ENCODE measurements at regions not wholly inside any gene's neighbourhood (a gene's known extent, or its start where the extent isn't known, plus 50 kb on each side); places are given as distances from the start of the nearest gene placed in this dataset.

DNA sequence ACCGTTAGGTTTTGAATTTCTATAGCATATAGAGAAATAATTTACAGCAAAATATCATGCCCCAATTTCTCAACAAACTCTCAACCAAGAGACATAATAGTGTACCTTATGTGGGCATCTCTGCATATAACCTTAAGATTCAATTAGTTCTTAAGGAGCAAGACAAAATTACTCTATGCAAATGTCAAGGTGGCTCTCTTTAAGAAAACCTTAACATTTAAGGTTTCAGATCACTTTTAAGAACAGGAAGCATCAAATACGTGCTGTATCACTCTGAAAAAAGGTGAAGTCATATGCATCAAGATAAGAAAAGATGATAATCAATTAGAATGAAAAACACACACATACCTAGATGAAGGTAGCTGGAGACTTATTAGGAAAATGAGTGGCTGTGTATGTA is 728.0 kb downstream of the FLRT2 start:
- no peaks in the 10 kb centered on the region for H3K4me1 ChIP-seq (ENCODE audit: insufficient read depth, low read length)
- no peaks in the 10 kb centered on the region for H3K36me3 ChIP-seq (ENCODE audit: insufficient read depth, low read length)
- H4K20me1 ChIP-seq (ENCODE audit: insufficient read depth, low read length): no peaks in the 10 kb centered on the region
- no peak overlapping the region for H3K4me2 ChIP-seq (ENCODE audit: insufficient read depth, low read length)
- no peaks in the 10 kb centered on the region for H3K79me2 ChIP-seq (ENCODE audit: insufficient read depth, low read length)
- no peak overlapping the region for H3K4me3 ChIP-seq (ENCODE audit: insufficient read depth, low read length)
- H3K27ac ChIP-seq (ENCODE audit: low read depth, low read length): no peak overlapping the region
- H3K27me3 ChIP-seq (ENCODE audit: insufficient read depth, low read length): no peaks in the 10 kb centered on the region
- no peaks in the 10 kb centered on the region for H3K9me3 ChIP-seq (ENCODE audit: low read depth, low read length)
- no peak for DNase-seq (ENCODE audit: insufficient read length, low spot score, missing footprints)
- TF ChIP-seq, protein P1, sequence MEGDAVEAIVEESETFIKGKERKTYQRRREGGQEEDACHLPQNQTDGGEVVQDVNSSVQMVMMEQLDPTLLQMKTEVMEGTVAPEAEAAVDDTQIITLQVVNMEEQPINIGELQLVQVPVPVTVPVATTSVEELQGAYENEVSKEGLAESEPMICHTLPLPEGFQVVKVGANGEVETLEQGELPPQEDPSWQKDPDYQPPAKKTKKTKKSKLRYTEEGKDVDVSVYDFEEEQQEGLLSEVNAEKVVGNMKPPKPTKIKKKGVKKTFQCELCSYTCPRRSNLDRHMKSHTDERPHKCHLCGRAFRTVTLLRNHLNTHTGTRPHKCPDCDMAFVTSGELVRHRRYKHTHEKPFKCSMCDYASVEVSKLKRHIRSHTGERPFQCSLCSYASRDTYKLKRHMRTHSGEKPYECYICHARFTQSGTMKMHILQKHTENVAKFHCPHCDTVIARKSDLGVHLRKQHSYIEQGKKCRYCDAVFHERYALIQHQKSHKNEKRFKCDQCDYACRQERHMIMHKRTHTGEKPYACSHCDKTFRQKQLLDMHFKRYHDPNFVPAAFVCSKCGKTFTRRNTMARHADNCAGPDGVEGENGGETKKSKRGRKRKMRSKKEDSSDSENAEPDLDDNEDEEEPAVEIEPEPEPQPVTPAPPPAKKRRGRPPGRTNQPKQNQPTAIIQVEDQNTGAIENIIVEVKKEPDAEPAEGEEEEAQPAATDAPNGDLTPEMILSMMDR (IDR thresholded peaks at IDR 0.05; ENCODE audit: extremely low read depth, low read depth, low read length): no peak
- H2AFZ ChIP-seq (ENCODE audit: low read length): no peak overlapping the region

DNA sequence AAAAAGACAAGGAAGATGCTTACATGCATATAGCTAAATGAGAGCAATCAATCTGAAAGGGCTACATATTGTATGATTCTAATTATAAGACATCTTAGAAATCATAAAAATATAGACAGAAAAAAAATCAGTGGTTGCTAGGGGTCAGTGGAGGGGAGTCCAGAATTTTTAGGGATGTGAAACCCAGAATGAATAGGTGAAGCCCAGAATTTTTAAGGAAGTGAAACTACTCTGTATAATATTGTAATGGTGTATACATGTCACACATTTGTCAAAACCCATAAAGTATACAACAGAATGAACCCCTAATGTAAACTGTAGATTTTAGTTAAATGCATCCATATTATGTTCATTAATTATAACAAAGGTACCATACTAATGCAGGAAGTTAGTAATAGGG is 713.2 kb downstream of the FLRT2 start:
- TF ChIP-seq, protein P1 (IDR thresholded peaks at IDR 0.05; ENCODE audit: extremely low read depth, low read depth, low read length): no peak
- Histone ChIP-seq H4K20me1 (ENCODE audit: insufficient read depth, low read length) (no peaks in the 10 kb centered on the region), H3K27me3 (ENCODE audit: insufficient read depth, low read length) (no peaks in the 10 kb centered on the region), H3K9me3 (ENCODE audit: low read depth, low read length) (no peaks in the 10 kb centered on the region), H3K4me1 (ENCODE audit: insufficient read depth, low read length) (no peaks in the 10 kb centered on the region), H3K4me2 (ENCODE audit: insufficient read depth, low read length) (no peak overlapping the region), H3K36me3 (ENCODE audit: insufficient read depth, low read length) (no peaks in the 10 kb centered on the region), H2AFZ (ENCODE audit: low read length) (no peak overlapping the region), H3K27ac (ENCODE audit: low read depth, low read length) (no peak overlapping the region), H3K79me2 (ENCODE audit: insufficient read depth, low read length) (no peaks in the 10 kb centered on the region), H3K4me3 (ENCODE audit: insufficient read depth, low read length) (no peak overlapping the region)
- no peak for DNase-seq (ENCODE audit: insufficient read length, low spot score, missing footprints)

DNA sequence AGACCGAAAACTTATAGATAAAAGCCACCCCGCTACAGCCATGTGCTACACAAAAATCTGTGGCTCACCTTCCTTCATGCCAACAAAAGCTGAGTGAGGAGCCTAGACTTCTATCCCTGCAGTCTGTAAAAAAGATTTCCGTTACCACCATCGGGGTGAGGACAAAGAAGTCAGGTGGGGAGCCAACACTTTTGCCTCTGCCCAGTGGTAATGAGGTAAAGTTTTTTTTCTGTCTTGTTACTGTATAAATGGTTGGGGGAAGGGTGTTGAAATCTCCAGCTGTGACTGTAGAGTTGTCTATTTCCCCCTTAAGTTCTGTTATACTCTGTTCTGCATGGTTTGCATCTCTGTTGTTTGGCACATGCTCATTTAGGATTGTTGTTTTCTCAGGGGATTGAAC is 707.8 kb downstream of the FLRT2 start:
- Histone ChIP-seq H3K4me3 (ENCODE audit: insufficient read depth, low read length) (no peak overlapping the region), H3K9me3 (ENCODE audit: low read depth, low read length) (no peaks in the 10 kb centered on the region), H4K20me1 (ENCODE audit: insufficient read depth, low read length) (no peaks in the 10 kb centered on the region), H3K27me3 (ENCODE audit: insufficient read depth, low read length) (no peaks in the 10 kb centered on the region), H3K79me2 (ENCODE audit: insufficient read depth, low read length) (no peaks in the 10 kb centered on the region), H3K27ac (ENCODE audit: low read depth, low read length) (no peak overlapping the region), H3K4me1 (ENCODE audit: insufficient read depth, low read length) (no peaks in the 10 kb centered on the region), H2AFZ (ENCODE audit: low read length) (no peak overlapping the region), H3K36me3 (ENCODE audit: insufficient read depth, low read length) (no peaks in the 10 kb centered on the region), H3K4me2 (ENCODE audit: insufficient read depth, low read length) (no peak overlapping the region)
- TF ChIP-seq, protein P1 (IDR thresholded peaks at IDR 0.05; ENCODE audit: extremely low read depth, low read depth, low read length): no peak
- no peak for DNase-seq (ENCODE audit: insufficient read length, low spot score, missing footprints)

DNA sequence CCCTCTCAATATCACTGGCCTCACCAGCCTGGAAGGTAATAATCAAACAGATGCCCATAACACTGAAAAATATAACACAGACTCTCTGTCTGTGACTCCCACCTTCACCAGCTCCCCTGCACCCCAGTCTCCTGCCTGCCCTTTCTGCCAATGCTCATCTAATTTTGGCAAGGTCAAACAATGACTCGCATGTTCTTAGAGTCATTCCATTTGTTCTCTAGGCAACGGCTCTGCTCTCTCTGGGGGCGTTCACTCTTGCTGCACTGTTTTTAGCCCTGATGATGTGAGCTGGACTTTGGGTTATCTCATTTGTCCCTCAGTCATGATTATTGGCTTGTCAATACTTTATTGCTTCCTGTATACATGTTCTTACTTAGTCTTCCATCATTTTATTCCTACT is 691.8 kb downstream of the FLRT2 start:
- Histone ChIP-seq H3K27ac (ENCODE audit: low read depth, low read length) (no peak overlapping the region), H2AFZ (ENCODE audit: low read length) (no peak overlapping the region), H4K20me1 (ENCODE audit: insufficient read depth, low read length) (no peaks in the 10 kb centered on the region), H3K4me2 (ENCODE audit: insufficient read depth, low read length) (no peak overlapping the region), H3K4me1 (ENCODE audit: insufficient read depth, low read length) (no peaks in the 10 kb centered on the region), H3K36me3 (ENCODE audit: insufficient read depth, low read length) (no peaks in the 10 kb centered on the region), H3K27me3 (ENCODE audit: insufficient read depth, low read length) (no peaks in the 10 kb centered on the region), H3K79me2 (ENCODE audit: insufficient read depth, low read length) (no peaks in the 10 kb centered on the region), H3K9me3 (ENCODE audit: low read depth, low read length) (no peaks in the 10 kb centered on the region), H3K4me3 (ENCODE audit: insufficient read depth, low read length) (no peak overlapping the region)
- DNase-seq (ENCODE audit: insufficient read length, low spot score, missing footprints): no peak
- TF ChIP-seq, protein P1 (IDR thresholded peaks at IDR 0.05; ENCODE audit: extremely low read depth, low read depth, low read length): no peak
